Left renal cortex interstitium (tissue), 4 donors: ENCODE measurements at regions not wholly inside any gene's neighbourhood (a gene's known extent, or its start where the extent isn't known, plus 50 kb on each side); places are given as distances from the start of the nearest gene placed in this dataset.

Experiments
- DNase-seq, 4 donors: peaks; one replicate each; pipeline ENCODE4 v3.0.0-alpha.2; 2013; ENCODE audit warnings: low read depth in 4 of 4, low spot score in 2 of 4, missing footprints in 1 of 4

GRCh38 chr3:68328049-68328448 lies 604.3 kb downstream of the TAFA4 start:
- no peak for DNase-seq

- no peak for DNase-seq
Measured at GRCh38 chr3:68315964-68316363, 616.4 kb downstream of the TAFA4 start.

GRCh38 chr3:68315546-68315945 lies 616.8 kb downstream of the TAFA4 start:
- no peak for DNase-seq

GRCh38 chr3:68306571-68306970 lies 625.8 kb downstream of the TAFA4 start:
- DNase-seq = peak; percentile 28 to 70 (median 38)

GRCh38 chr3:68295457-68295856 lies 636.9 kb downstream of the TAFA4 start:
- DNase-seq = no peak

- DNase-seq = no peak
Measured at GRCh38 chr3:68290333-68290732, 635.9 kb upstream of the SUCLG2 start.

GRCh38 chr3:68288085-68288484 lies 633.7 kb upstream of the SUCLG2 start:
- DNase-seq = no peak

GRCh38 chr3:68287101-68287500 lies 632.7 kb upstream of the SUCLG2 start:
- DNase-seq = no peak

GRCh38 chr3:68274286-68274685 lies 619.9 kb upstream of the SUCLG2 start:
- DNase-seq = no peak

- DNase-seq = no peak
Measured at GRCh38 chr3:68271145-68271544, 616.7 kb upstream of the SUCLG2 start.

- no peak for DNase-seq
Measured at GRCh38 chr3:68256635-68257223, 602.3 kb upstream of the SUCLG2 start.

GRCh38 chr3:68249265-68249664 lies 594.9 kb upstream of the SUCLG2 start:
- DNase-seq = no peak

- DNase-seq = no peak
Measured at GRCh38 chr3:68242606-68243005, 588.2 kb upstream of the SUCLG2 start.

- DNase-seq = no peak
Measured at GRCh38 chr3:68239542-68239941, 585.1 kb upstream of the SUCLG2 start.

- DNase-seq = no peak
Measured at GRCh38 chr3:68234076-68234780, 579.8 kb upstream of the SUCLG2 start.

- DNase-seq = no peak
Measured at GRCh38 chr3:68228856-68229255, 574.4 kb upstream of the SUCLG2 start.

- no peak for DNase-seq
Measured at GRCh38 chr3:68220832-68221231, 566.4 kb upstream of the SUCLG2 start.

GRCh38 chr3:68211637-68212036 lies 557.2 kb upstream of the SUCLG2 start:
- DNase-seq = no peak

- no peak for DNase-seq
Measured at GRCh38 chr3:68210635-68211034, 556.2 kb upstream of the SUCLG2 start.

GRCh38 chr3:68207327-68207726 lies 552.9 kb upstream of the SUCLG2 start:
- DNase-seq = no peak

GRCh38 chr3:68206524-68207117 lies 552.2 kb upstream of the SUCLG2 start:
- DNase-seq = no peak

- DNase-seq = no peak
Measured at GRCh38 chr3:68186733-68187132, 532.3 kb upstream of the SUCLG2 start.
